ENCODE measurements at regions not wholly inside any gene's neighbourhood (a gene's known extent, or its start where the extent isn't known, plus 50 kb on each side); places are given as distances from the start of the nearest gene placed in this dataset.

GRCh38 chr3:38967693-38967989 lies 84.1 kb downstream of the SCN11A start:
- TF ChIP-seq CTCF (IDR thresholded peaks at IDR 0.05; ENCODE audit: insufficient read depth, low read depth, low read length, missing control alignments), result no peak
- no peak overlapping the region for H3K4me3 ChIP-seq (ENCODE audit: low read length)
- no peak for DNase-seq (ENCODE audit: low read depth)

- TF ChIP-seq CTCF (IDR thresholded peaks at IDR 0.05; ENCODE audit: insufficient read depth, low read depth, low read length, missing control alignments), result no peak
- no peak overlapping the region for H3K4me3 ChIP-seq (ENCODE audit: low read length)
- DNase-seq (ENCODE audit: low read depth), result peak; percentile 74
These were observed 84.7 kb downstream of the SCN11A start for GRCh38 chr3:38966811-38967692.

- no peak for DNase-seq (ENCODE audit: low read depth)
- no peak overlapping the region for H3K4me3 ChIP-seq (ENCODE audit: low read length)
- no peak for TF ChIP-seq CTCF (IDR thresholded peaks at IDR 0.05; ENCODE audit: insufficient read depth, low read depth, low read length, missing control alignments)
These were observed 87.1 kb downstream of the SCN11A start for GRCh38 chr3:38964646-38965045.

GRCh38 chr3:38964204-38964603 lies 87.5 kb downstream of the SCN11A start:
- TF ChIP-seq CTCF (IDR thresholded peaks at IDR 0.05; ENCODE audit: insufficient read depth, low read depth, low read length, missing control alignments), result no peak
- no peak overlapping the region for H3K4me3 ChIP-seq (ENCODE audit: low read length)
- DNase-seq (ENCODE audit: low read depth), result no peak

GRCh38 chr3:38960953-38961622 lies 90.7 kb downstream of the SCN11A start:
- DNase-seq (ENCODE audit: low read depth), result peak; percentile 66
- no peak overlapping the region for H3K4me3 ChIP-seq (ENCODE audit: low read length)
- TF ChIP-seq CTCF (IDR thresholded peaks at IDR 0.05; ENCODE audit: insufficient read depth, low read depth, low read length, missing control alignments), result peak; percentile 77

GRCh38 chr3:38960042-38960622 lies 91.6 kb downstream of the SCN11A start:
- TF ChIP-seq CTCF (IDR thresholded peaks at IDR 0.05; ENCODE audit: insufficient read depth, low read depth, low read length, missing control alignments), result no peak
- DNase-seq (ENCODE audit: low read depth), result no peak
- H3K4me3 ChIP-seq (ENCODE audit: low read length), result no peak overlapping the region
